ENCODE measurements at regions not wholly inside any gene's neighbourhood (a gene's known extent, or its start where the extent isn't known, plus 50 kb on each side); places are given as distances from the start of the nearest gene placed in this dataset.
A peak's percentile ranks its signal among the peaks of the same experiment; 100 is the strongest.
"Not testable (repeated sequence)": the region's sequence is repeated elsewhere in the genome, so short reads cannot be mapped to it uniquely, and the experiment has no call there.

- DNase-seq (ENCODE audit: low spot score), result no peak
These were observed 379.9 kb upstream of the ACO1 start for GRCh38 chr9:32004431-32005076.

GRCh38 chr9:32010322-32010721, 374.1 kb upstream of the ACO1 start:
- DNase-seq (ENCODE audit: low spot score), result no peak

- DNase-seq (ENCODE audit: low spot score), result no peak
These were observed 373.4 kb upstream of the ACO1 start for GRCh38 chr9:32011049-32011448.

- no peak for DNase-seq (ENCODE audit: low spot score)
These were observed 368.6 kb upstream of the ACO1 start for GRCh38 chr9:32015795-32016194.

- no peak for DNase-seq (ENCODE audit: low spot score)
These were observed 338.9 kb upstream of the ACO1 start for GRCh38 chr9:32045513-32045912.

- DNase-seq (ENCODE audit: low spot score), result no peak
These were observed 317.2 kb upstream of the ACO1 start for GRCh38 chr9:32067261-32067660.

- peak; percentile 7 for DNase-seq (ENCODE audit: low spot score)
These were observed 315.2 kb upstream of the ACO1 start for GRCh38 chr9:32069169-32069813.

- DNase-seq (ENCODE audit: low spot score), result no peak
These were observed 314.5 kb upstream of the ACO1 start for GRCh38 chr9:32069969-32070368.

GRCh38 chr9:32072570-32072969, 311.9 kb upstream of the ACO1 start:
- DNase-seq (ENCODE audit: low spot score), result no peak

- DNase-seq (ENCODE audit: low spot score), result no peak
These were observed 292.4 kb upstream of the ACO1 start for GRCh38 chr9:32092031-32092430.

- DNase-seq (ENCODE audit: low spot score), result no peak
These were observed 267.2 kb upstream of the ACO1 start for GRCh38 chr9:32117291-32117690.

DNA sequence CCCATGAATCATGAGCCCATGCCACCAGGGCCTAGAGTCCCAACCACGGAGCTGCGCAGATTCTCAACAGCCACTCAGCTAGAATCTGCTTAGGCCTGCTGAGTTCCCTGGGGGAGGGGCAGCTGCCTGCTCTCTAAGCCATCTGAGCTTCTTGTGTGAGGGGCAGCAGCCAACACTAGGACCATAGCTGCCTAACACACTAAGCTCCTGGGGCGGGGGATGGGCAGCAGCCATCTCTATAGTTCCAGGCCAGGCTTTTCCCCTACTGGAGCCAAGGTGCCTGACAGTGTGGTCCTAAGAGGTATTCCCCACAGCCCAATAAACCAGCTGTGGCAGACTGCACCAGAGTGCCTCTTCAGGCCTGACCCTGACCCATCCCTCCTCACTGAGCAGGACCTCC, 255.9 kb upstream of the ACO1 start:
- DNase-seq (ENCODE audit: low spot score), result no peak

DNA sequence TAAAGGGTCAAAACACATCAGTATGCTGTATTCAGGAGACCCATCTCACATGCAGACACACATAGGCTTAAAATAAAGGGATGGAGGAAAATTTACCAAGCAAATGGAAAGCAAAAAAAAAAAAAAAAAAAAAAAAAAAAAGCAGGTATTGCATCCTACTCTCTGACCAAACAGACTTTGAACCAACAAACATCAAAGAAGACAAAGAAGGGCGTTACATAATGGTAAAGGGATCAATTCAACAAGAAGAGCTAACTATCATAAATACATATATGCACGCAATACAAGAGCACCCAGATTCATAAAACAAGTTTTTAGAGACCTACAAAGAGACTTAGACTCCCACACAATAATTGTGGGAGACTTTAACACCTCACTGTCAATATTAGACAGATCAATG, 253.7 kb upstream of the ACO1 start:
- DNase-seq (ENCODE audit: low spot score), result not testable (repeated sequence)

- DNase-seq (ENCODE audit: low spot score), result no peak
These were observed 247.6 kb upstream of the ACO1 start for GRCh38 chr9:32136700-32137339.

GRCh38 chr9:32142074-32142473, 242.4 kb upstream of the ACO1 start:
- no peak for DNase-seq (ENCODE audit: low spot score)

- not testable (repeated sequence) for DNase-seq (ENCODE audit: low spot score)
These were observed 235.9 kb upstream of the ACO1 start for GRCh38 chr9:32148553-32148952.

- DNase-seq (ENCODE audit: low spot score), result no peak
These were observed 223.2 kb upstream of the ACO1 start for GRCh38 chr9:32161209-32161608.

DNA sequence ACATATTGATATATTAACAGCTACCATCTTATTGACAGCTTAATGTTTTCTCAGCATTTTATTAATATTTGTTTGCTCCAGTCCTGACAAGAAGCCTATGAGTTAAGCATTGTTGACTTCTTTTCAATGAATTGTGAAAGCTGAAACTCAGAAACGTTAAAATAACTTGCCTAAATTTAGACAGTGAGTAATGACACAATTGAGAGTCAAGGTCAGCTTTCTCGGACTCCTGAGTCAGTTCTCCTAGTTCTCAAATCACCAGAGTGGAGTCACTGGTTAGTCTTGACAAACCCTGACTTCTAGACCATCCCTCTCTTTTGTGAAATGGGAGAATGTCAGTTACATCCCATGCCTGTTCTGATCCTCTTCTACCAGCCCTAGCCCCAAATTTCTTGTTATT, 222.7 kb upstream of the ACO1 start:
- no peak for DNase-seq (ENCODE audit: low spot score)

- not testable (repeated sequence) for DNase-seq (ENCODE audit: low spot score)
These were observed 218.1 kb upstream of the ACO1 start for GRCh38 chr9:32166316-32166715.

- DNase-seq (ENCODE audit: low spot score), result no peak
These were observed 213.1 kb upstream of the ACO1 start for GRCh38 chr9:32171339-32171738.

DNA sequence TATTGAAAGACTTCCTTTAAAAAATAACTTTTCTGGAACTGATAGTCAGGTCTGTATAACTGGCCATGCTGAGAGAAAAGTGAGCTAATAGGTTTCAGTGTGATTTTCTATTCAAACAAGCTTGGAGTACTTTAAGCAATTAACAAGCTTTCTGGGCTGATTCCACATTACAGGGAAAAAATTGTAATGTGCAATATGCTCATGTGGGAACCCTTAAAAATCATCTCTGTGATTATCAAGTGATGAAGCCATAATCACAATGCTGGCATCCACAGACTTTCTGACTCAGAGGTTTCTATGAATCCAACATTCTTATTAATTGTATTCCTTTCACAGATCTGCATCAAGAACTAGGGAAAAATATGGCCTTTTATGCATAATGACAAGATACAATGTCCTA, 212.2 kb upstream of the ACO1 start:
- DNase-seq (ENCODE audit: low spot score), result no peak

GRCh38 chr9:32177396-32177795, 207.0 kb upstream of the ACO1 start:
- DNase-seq (ENCODE audit: low spot score), result no peak

DNA sequence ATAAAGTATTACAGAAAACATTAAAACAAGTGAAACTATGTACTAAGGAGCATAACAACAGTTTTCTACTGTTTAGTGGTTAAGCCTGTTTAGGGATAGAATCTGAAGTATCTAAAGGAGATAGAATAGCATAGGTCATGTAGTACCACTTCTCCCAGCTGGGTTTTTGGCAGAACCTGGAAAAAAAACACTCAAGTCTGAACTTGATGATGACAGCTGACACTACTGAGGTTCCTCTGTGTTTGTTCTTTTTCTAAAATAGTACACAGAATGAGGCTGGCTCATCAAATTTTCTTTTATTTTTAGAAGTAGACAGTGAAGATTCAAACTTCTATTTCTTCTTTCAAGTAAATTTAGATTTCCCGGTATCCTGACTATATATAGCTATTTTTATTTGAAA, 203.8 kb upstream of the ACO1 start:
- no peak for DNase-seq (ENCODE audit: low spot score)

GRCh38 chr9:32200241-32200640, 184.2 kb upstream of the ACO1 start:
- no peak for DNase-seq (ENCODE audit: low spot score)

Data from kidney capillary endothelial cell (primary cell).